ENCODE measurements at regions not wholly inside any gene's neighbourhood (a gene's known extent, or its start where the extent isn't known, plus 50 kb on each side); places are given as distances from the start of the nearest gene placed in this dataset.
"Not testable (repeated sequence)": the region's sequence is repeated elsewhere in the genome, so short reads cannot be mapped to it uniquely, and the experiment has no call there.

DNA sequence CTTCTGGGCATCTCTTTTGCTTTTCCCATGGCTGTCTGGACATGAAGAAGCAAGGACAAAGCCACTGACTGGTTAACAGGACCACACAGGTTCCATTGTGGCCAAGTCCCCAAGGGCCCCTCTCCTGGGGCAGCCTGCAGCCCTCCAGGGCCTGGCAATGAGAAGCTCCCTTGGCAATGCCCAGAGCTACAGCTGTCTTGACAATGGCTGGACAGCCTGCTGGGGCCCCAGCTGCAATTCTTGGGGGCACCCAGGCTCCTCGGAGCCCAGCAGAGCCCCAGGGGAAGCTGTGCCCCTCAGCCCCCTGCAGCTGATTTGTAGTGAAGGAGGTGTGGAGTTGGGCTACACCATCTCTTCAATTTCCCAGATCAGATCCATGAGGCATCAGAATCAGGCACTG lies 384.9 kb upstream of the PODXL start:
- no peak overlapping the region for H2AK5ac ChIP-seq (ENCODE audit: low read length)
- H4K8ac ChIP-seq (ENCODE audit: low read depth, low read length) = no peak overlapping the region
- no peak overlapping the region for H2BK15ac ChIP-seq (replicated peaks; ENCODE audit: low read depth)
- no peak overlapping the region for H3K27ac ChIP-seq (ENCODE audit: low read depth, low read length)
- H3K23ac ChIP-seq (ENCODE audit: low read length) = no peak overlapping the region
- H2BK5ac ChIP-seq (ENCODE audit: low read length) = no peak overlapping the region
- no peaks in the 10 kb centered on the region for H3K79me2 ChIP-seq (ENCODE audit: control insufficient read depth, insufficient read depth, low read length)
- DNase-seq = no peak
- no peak overlapping the region for H3K56ac ChIP-seq (ENCODE audit: low read length)
- H3K4ac ChIP-seq (ENCODE audit: low read depth, low read length) = no peak overlapping the region
- H3K27me3 ChIP-seq (ENCODE audit: insufficient read depth, low read length, poor library complexity) = no peaks in the 10 kb centered on the region
- no peaks in the 10 kb centered on the region for H3K4me1 ChIP-seq (ENCODE audit: control insufficient read depth, low read depth, low read length)
- no peaks in the 10 kb centered on the region for H3K79me1 ChIP-seq (ENCODE audit: low read length)
- no peak overlapping the region for H3K4me2 ChIP-seq (ENCODE audit: low read length)
- H2BK120ac ChIP-seq (ENCODE audit: low read depth, low read length) = no peak overlapping the region
- no peak overlapping the region for H3K9ac ChIP-seq (ENCODE audit: low read length)
- WGBS (ENCODE audit: extremely low coverage, insufficient coverage, low lambda C conversion rate) = no CpG with 5 or more reads among the region's 1 CpG
- no peak overlapping the region for H4K5ac ChIP-seq (ENCODE audit: low read length)
- no peak overlapping the region for H3K18ac ChIP-seq (ENCODE audit: low read length)
- no peaks in the 10 kb centered on the region for H3K36me3 ChIP-seq (ENCODE audit: control insufficient read depth, insufficient read depth, low read length)
- H3K4me3 ChIP-seq (ENCODE audit: low read length) = no peak overlapping the region

DNA sequence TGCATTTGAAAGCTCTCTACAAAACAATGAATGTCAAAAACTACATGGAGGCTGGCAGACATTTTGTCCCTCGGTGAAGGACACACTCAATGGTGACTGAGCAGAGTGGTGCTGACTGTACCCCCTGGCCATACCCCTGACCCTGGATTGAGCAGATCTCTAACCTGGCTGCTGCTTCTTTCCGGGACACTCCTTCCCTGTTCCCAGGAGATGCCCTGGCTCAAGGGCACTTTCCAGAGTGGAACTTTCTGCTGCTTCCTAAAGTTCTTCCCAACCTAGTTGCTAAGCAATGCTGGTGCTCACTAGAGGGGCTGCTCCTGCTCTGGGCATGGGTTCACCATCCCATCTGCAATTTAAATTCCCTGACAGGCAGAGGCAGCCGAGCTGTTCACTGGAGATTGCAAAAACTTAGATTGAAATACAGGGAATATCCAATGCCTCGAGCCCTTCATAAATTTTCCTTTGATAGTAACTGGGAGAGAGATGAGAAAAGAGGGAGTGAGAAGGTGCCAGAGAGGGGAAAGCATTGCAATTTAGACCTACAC lies 384.3 kb upstream of the PODXL start:
- DNase-seq = no peak
- Histone ChIP-seq H2BK120ac (ENCODE audit: low read depth, low read length) (no peak overlapping the region), H3K4me2 (ENCODE audit: low read length) (no peak overlapping the region), H3K4me1 (ENCODE audit: control insufficient read depth, low read depth, low read length) (no peaks in the 10 kb centered on the region), H3K79me1 (ENCODE audit: low read length) (no peaks in the 10 kb centered on the region), H3K4me3 (ENCODE audit: low read length) (no peak overlapping the region), H3K79me2 (ENCODE audit: control insufficient read depth, insufficient read depth, low read length) (no peaks in the 10 kb centered on the region), H4K5ac (ENCODE audit: low read length) (no peak overlapping the region), H3K27me3 (ENCODE audit: insufficient read depth, low read length, poor library complexity) (no peaks in the 10 kb centered on the region), H4K8ac (ENCODE audit: low read depth, low read length) (no peak overlapping the region), H3K27ac (ENCODE audit: low read depth, low read length) (no peak overlapping the region), H3K18ac (ENCODE audit: low read length) (no peak overlapping the region), H3K9ac (ENCODE audit: low read length) (no peak overlapping the region), H2AK5ac (ENCODE audit: low read length) (no peak overlapping the region), H3K23ac (ENCODE audit: low read length) (no peak overlapping the region), H2BK15ac (replicated peaks; ENCODE audit: low read depth) (no peak overlapping the region), H3K36me3 (ENCODE audit: control insufficient read depth, insufficient read depth, low read length) (no peaks in the 10 kb centered on the region), H3K4ac (ENCODE audit: low read depth, low read length) (no peak overlapping the region), H2BK5ac (ENCODE audit: low read length) (no peak overlapping the region), H3K56ac (ENCODE audit: low read length) (no peak overlapping the region)
- no CpG with 5 or more reads among the region's 4 CpGs for WGBS (ENCODE audit: extremely low coverage, insufficient coverage, low lambda C conversion rate)

DNA sequence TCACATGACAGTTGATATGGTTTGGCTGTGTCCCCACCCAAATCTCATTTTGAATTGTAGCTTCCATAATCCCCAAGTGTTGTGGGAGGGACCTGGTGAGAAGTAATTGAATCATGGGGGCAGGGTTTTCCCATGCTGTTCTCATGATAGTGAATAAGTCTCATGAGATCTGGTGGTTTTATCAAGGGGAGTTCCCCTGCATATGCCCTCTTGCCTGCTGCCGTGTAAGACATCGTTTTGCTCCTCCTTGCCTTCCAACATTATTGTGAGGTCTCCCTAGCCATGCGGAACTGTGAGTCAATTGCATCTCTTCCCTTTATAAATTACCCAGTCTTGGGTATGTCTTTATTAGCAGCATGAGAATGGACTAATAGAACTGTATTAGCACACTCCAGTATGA lies 382.4 kb upstream of the PODXL start:
- not testable (repeated sequence) for H3K27me3 ChIP-seq (ENCODE audit: insufficient read depth, low read length, poor library complexity); H3K79me2 ChIP-seq (ENCODE audit: control insufficient read depth, insufficient read depth, low read length); H4K8ac ChIP-seq (ENCODE audit: low read depth, low read length); H3K79me1 ChIP-seq (ENCODE audit: low read length); H3K36me3 ChIP-seq (ENCODE audit: control insufficient read depth, insufficient read depth, low read length); DNase-seq; H2BK15ac ChIP-seq (replicated peaks; ENCODE audit: low read depth); H2BK120ac ChIP-seq (ENCODE audit: low read depth, low read length); H3K4me2 ChIP-seq (ENCODE audit: low read length); H3K4me3 ChIP-seq (ENCODE audit: low read length); H3K9ac ChIP-seq (ENCODE audit: low read length); H3K27ac ChIP-seq (ENCODE audit: low read depth, low read length); H3K23ac ChIP-seq (ENCODE audit: low read length); H2BK5ac ChIP-seq (ENCODE audit: low read length); H2AK5ac ChIP-seq (ENCODE audit: low read length); H3K4me1 ChIP-seq (ENCODE audit: control insufficient read depth, low read depth, low read length); H4K5ac ChIP-seq (ENCODE audit: low read length); H3K4ac ChIP-seq (ENCODE audit: low read depth, low read length); H3K18ac ChIP-seq (ENCODE audit: low read length); H3K56ac ChIP-seq (ENCODE audit: low read length)
- WGBS (ENCODE audit: extremely low coverage, insufficient coverage, low lambda C conversion rate) = no CpG with 5 or more reads among the region's 3 CpGs

DNA sequence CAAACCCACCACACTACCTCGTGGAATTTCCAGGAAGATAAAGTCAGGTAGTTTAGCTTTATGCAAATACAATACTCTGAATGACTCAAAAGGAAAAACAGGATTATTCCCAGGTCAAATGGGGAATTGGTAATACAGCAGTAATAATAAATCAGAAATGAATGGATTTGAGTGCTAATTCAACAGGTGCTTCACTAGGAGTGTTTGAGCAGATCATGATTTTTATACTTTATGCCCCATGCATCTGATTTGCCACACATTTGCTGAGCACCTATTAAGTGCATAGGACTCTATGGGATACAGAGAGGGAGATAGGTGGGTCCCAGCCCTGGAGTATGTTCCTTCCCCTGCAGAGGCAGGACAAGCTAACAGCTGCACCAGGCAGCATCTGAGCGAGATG lies 381.4 kb upstream of the PODXL start:
- no peak for DNase-seq
- no peak overlapping the region for H3K27ac ChIP-seq (ENCODE audit: low read depth, low read length)
- H3K9ac ChIP-seq (ENCODE audit: low read length) = no peak overlapping the region
- H3K4ac ChIP-seq (ENCODE audit: low read depth, low read length) = no peak overlapping the region
- no peak overlapping the region for H2BK15ac ChIP-seq (replicated peaks; ENCODE audit: low read depth)
- no peak overlapping the region for H3K56ac ChIP-seq (ENCODE audit: low read length)
- H3K79me2 ChIP-seq (ENCODE audit: control insufficient read depth, insufficient read depth, low read length) = no peaks in the 10 kb centered on the region
- H3K4me3 ChIP-seq (ENCODE audit: low read length) = no peak overlapping the region
- H2BK5ac ChIP-seq (ENCODE audit: low read length) = no peak overlapping the region
- no peak overlapping the region for H2AK5ac ChIP-seq (ENCODE audit: low read length)
- H4K5ac ChIP-seq (ENCODE audit: low read length) = no peak overlapping the region
- no peaks in the 10 kb centered on the region for H3K27me3 ChIP-seq (ENCODE audit: insufficient read depth, low read length, poor library complexity)
- no peak overlapping the region for H3K4me2 ChIP-seq (ENCODE audit: low read length)
- no peak overlapping the region for H4K8ac ChIP-seq (ENCODE audit: low read depth, low read length)
- no peaks in the 10 kb centered on the region for H3K36me3 ChIP-seq (ENCODE audit: control insufficient read depth, insufficient read depth, low read length)
- no peak overlapping the region for H2BK120ac ChIP-seq (ENCODE audit: low read depth, low read length)
- H3K4me1 ChIP-seq (ENCODE audit: control insufficient read depth, low read depth, low read length) = no peaks in the 10 kb centered on the region
- no peak overlapping the region for H3K18ac ChIP-seq (ENCODE audit: low read length)
- H3K79me1 ChIP-seq (ENCODE audit: low read length) = no peaks in the 10 kb centered on the region
- no peak overlapping the region for H3K23ac ChIP-seq (ENCODE audit: low read length)
- no CpG with 5 or more reads among the region's 2 CpGs for WGBS (ENCODE audit: extremely low coverage, insufficient coverage, low lambda C conversion rate)

DNA sequence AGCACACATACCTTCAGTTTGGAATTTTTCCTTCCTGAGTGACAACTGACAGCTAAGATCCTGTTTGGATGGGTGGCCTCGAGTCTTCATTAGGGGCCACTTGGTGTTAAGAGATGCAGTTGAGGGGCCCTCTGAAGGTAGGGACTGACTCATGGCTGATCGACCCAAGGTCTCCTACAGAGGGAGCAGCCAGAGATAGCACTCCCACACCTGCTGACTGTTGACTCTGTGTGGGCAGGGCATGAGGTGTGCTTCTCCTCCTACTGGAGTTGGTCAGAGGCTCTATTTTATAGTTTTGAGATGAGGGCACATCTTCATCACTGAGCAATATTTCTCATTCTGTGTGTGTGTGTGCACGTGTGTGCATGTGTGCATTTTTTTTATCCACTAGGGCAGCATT lies 378.8 kb upstream of the PODXL start:
- no peak overlapping the region for H3K4ac ChIP-seq (ENCODE audit: low read depth, low read length)

DNA sequence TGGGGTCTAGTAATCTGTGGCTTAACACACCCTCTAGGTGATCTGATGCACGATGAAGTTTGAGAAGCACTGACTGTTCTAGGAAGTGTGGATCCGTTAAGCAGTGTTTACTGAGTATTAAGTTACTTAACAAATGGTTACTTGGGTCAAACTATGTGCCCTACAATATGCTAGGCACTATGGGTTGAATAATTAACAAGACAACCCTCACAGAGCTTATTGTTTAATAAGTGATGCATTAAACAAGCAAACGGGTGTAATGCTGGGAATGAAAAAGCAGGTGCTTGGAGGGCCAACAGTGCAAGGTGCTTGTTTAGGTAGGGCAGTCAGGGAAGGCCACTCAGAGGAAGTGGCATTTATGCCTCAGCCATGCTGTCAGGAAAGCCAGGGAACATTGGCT lies 378.0 kb upstream of the PODXL start:
- H4K5ac ChIP-seq (ENCODE audit: low read length) = no peak overlapping the region
- H3K4me1 ChIP-seq (ENCODE audit: control insufficient read depth, low read depth, low read length) = no peaks in the 10 kb centered on the region
- H4K8ac ChIP-seq (ENCODE audit: low read depth, low read length) = no peak overlapping the region
- no peak overlapping the region for H3K18ac ChIP-seq (ENCODE audit: low read length)
- no peak overlapping the region for H3K9ac ChIP-seq (ENCODE audit: low read length)
- no peak overlapping the region for H2BK120ac ChIP-seq (ENCODE audit: low read depth, low read length)
- no peak overlapping the region for H3K4me2 ChIP-seq (ENCODE audit: low read length)
- no peak overlapping the region for H3K56ac ChIP-seq (ENCODE audit: low read length)
- no peak overlapping the region for H3K4ac ChIP-seq (ENCODE audit: low read depth, low read length)
- no peaks in the 10 kb centered on the region for H3K36me3 ChIP-seq (ENCODE audit: control insufficient read depth, insufficient read depth, low read length)
- no peak overlapping the region for H3K27ac ChIP-seq (ENCODE audit: low read depth, low read length)
- no peak overlapping the region for H2BK15ac ChIP-seq (replicated peaks; ENCODE audit: low read depth)
- no peaks in the 10 kb centered on the region for H3K79me1 ChIP-seq (ENCODE audit: low read length)
- H3K4me3 ChIP-seq (ENCODE audit: low read length) = no peak overlapping the region
- no peak for DNase-seq
- no peak overlapping the region for H3K23ac ChIP-seq (ENCODE audit: low read length)
- no peak overlapping the region for H2AK5ac ChIP-seq (ENCODE audit: low read length)
- no peaks in the 10 kb centered on the region for H3K79me2 ChIP-seq (ENCODE audit: control insufficient read depth, insufficient read depth, low read length)
- H3K27me3 ChIP-seq (ENCODE audit: insufficient read depth, low read length, poor library complexity) = no peaks in the 10 kb centered on the region
- no peak overlapping the region for H2BK5ac ChIP-seq (ENCODE audit: low read length)
- WGBS (ENCODE audit: extremely low coverage, insufficient coverage, low lambda C conversion rate) = no CpG with 5 or more reads among the region's 3 CpGs

More for the DNA sequence above, 378.8 kb upstream of the PODXL start:
- H4K5ac ChIP-seq (ENCODE audit: low read length) = no peak overlapping the region
- no peak overlapping the region for H4K8ac ChIP-seq (ENCODE audit: low read depth, low read length)
- no peaks in the 10 kb centered on the region for H3K79me2 ChIP-seq (ENCODE audit: control insufficient read depth, insufficient read depth, low read length)
- no peak overlapping the region for H3K18ac ChIP-seq (ENCODE audit: low read length)
- H2BK15ac ChIP-seq (replicated peaks; ENCODE audit: low read depth) = no peak overlapping the region
- no peak overlapping the region for H3K4me3 ChIP-seq (ENCODE audit: low read length)
- H3K4me2 ChIP-seq (ENCODE audit: low read length) = no peak overlapping the region
- no CpG with 5 or more reads among the region's 3 CpGs for WGBS (ENCODE audit: extremely low coverage, insufficient coverage, low lambda C conversion rate)
- no peak overlapping the region for H2BK5ac ChIP-seq (ENCODE audit: low read length)
- H3K4me1 ChIP-seq (ENCODE audit: control insufficient read depth, low read depth, low read length) = no peaks in the 10 kb centered on the region
- no peak overlapping the region for H3K9ac ChIP-seq (ENCODE audit: low read length)
- DNase-seq = no peak
- no peak overlapping the region for H3K27ac ChIP-seq (ENCODE audit: low read depth, low read length)
- H2AK5ac ChIP-seq (ENCODE audit: low read length) = no peak overlapping the region
- H3K56ac ChIP-seq (ENCODE audit: low read length) = no peak overlapping the region
- no peaks in the 10 kb centered on the region for H3K79me1 ChIP-seq (ENCODE audit: low read length)
- no peaks in the 10 kb centered on the region for H3K36me3 ChIP-seq (ENCODE audit: control insufficient read depth, insufficient read depth, low read length)
- H3K23ac ChIP-seq (ENCODE audit: low read length) = no peak overlapping the region
- no peaks in the 10 kb centered on the region for H3K27me3 ChIP-seq (ENCODE audit: insufficient read depth, low read length, poor library complexity)
- H2BK120ac ChIP-seq (ENCODE audit: low read depth, low read length) = no peak overlapping the region

Data from mesendoderm (in vitro differentiated cells).